PFSK-1 (cell line): ENCODE measurements at regions not wholly inside any gene's neighbourhood (a gene's known extent, or its start where the extent isn't known, plus 50 kb on each side); places are given as distances from the start of the nearest gene placed in this dataset.

Experiments used
- FOXP2 ChIP-seq: optimal IDR thresholded peaks from 2 replicates; pipeline ENCODE3; 2011; ENCODE audit warnings: borderline replicate concordance, control low read depth, inconsistent platforms; ENCODE audit not compliant: insufficient read depth; ENCODE audit errors: extremely low read length, extremely low read depth
- POLR2AphosphoS5 ChIP-seq: IDR thresholded peaks from 2 replicates; pipeline ENCODE4 v1.6.1; 2012; ENCODE audit warnings: low read depth, mild to moderate bottlenecking, control low read depth, low read length, moderate library complexity
- REST ChIP-seq, 2 experiments: IDR thresholded peaks; 2 replicates each; pipeline versions ENCODE4 v1.6.1 to v1.8.0; 2011 to 2012; ENCODE audit warnings: low read depth in 2 of 2, low read length in 2 of 2, control low read depth in 1 of 2, inconsistent platforms in 1 of 2, mild to moderate bottlenecking in 1 of 2, moderate library complexity in 1 of 2; ENCODE audit not compliant: insufficient read depth in 1 of 2
- SIN3A ChIP-seq: IDR thresholded peaks from 2 replicates; pipeline ENCODE4 v1.6.1; 2012; ENCODE audit warnings: mild to moderate bottlenecking, low read length, moderate library complexity, borderline replicate concordance; ENCODE audit not compliant: insufficient read depth
- TAF1 ChIP-seq: IDR thresholded peaks from 2 replicates; pipeline ENCODE4 v1.6.1; 2012; ENCODE audit warnings: low read length, control low read depth, borderline replicate concordance; ENCODE audit not compliant: insufficient read depth

- TF ChIP-seq POLR2AphosphoS5 (no peak), FOXP2 (no peak), SIN3A (no peak), REST (IDR thresholded peaks at IDR 0.05; ENCODE audit: insufficient read depth in 1 of 2, low read depth in 2 of 2, low read length in 2 of 2) (no peak), TAF1 (no peak)
These were observed 56.2 kb upstream of the SPATA12 start for GRCh38 chr3:57004229-57004628.

GRCh38 chr3:57003676-57004075 is 56.8 kb upstream of the SPATA12 start:
- TF ChIP-seq TAF1, result no peak
- no peak for TF ChIP-seq POLR2AphosphoS5
- no peak for TF ChIP-seq SIN3A
- no peak for TF ChIP-seq FOXP2
- TF ChIP-seq REST (IDR thresholded peaks at IDR 0.05; ENCODE audit: insufficient read depth in 1 of 2, low read depth in 2 of 2, low read length in 2 of 2), result no peak

- TF ChIP-seq POLR2AphosphoS5 (no peak), TAF1 (no peak), SIN3A (no peak), REST (IDR thresholded peaks at IDR 0.05; ENCODE audit: insufficient read depth in 1 of 2, low read depth in 2 of 2, low read length in 2 of 2) (no peak), FOXP2 (no peak)
These were observed 59.1 kb upstream of the SPATA12 start for GRCh38 chr3:57001356-57001755.

- TF ChIP-seq SIN3A (no peak), REST (IDR thresholded peaks at IDR 0.05; ENCODE audit: insufficient read depth in 1 of 2, low read depth in 2 of 2, low read length in 2 of 2) (no peak), TAF1 (no peak), POLR2AphosphoS5 (no peak), FOXP2 (no peak)
These were observed 60.5 kb upstream of the SPATA12 start for GRCh38 chr3:57000012-57000411.

- TF ChIP-seq REST (IDR thresholded peaks at IDR 0.05; ENCODE audit: insufficient read depth in 1 of 2, low read depth in 2 of 2, low read length in 2 of 2) (no peak), SIN3A (no peak), POLR2AphosphoS5 (no peak), FOXP2 (no peak), TAF1 (no peak)
These were observed 60.9 kb upstream of the SPATA12 start for GRCh38 chr3:56999547-56999946.
